GM19395 (cell line): ENCODE measurements at regions not wholly inside any gene's neighbourhood (a gene's known extent, or its start where the extent isn't known, plus 50 kb on each side); places are given as distances from the start of the nearest gene placed in this dataset.

Source experiments
- ATAC-seq: cut with Tn5 transposase; IDR thresholded peaks from one replicate; pipeline ENCODE4 v1.9.1; 2021; ENCODE audit warnings: mild to moderate bottlenecking, moderate library complexity; ENCODE audit not compliant: unreplicated experiment

GRCh38 chr2:147560810-147561535 is 283.9 kb upstream of the ACVR2A start:
- ATAC-seq, result no peak

GRCh38 chr2:147559070-147559725 is 285.6 kb upstream of the ACVR2A start:
- no peak for ATAC-seq

- ATAC-seq, result no peak
Measured at GRCh38 chr2:147558620-147559019, 286.2 kb upstream of the ACVR2A start.

- no peak for ATAC-seq
Measured at GRCh38 chr2:147554521-147555107, 290.2 kb upstream of the ACVR2A start.

- ATAC-seq, result no peak
Measured at GRCh38 chr2:147553775-147554271, 291.0 kb upstream of the ACVR2A start.

GRCh38 chr2:147550995-147551731 is 293.7 kb upstream of the ACVR2A start:
- no peak for ATAC-seq

GRCh38 chr2:147549054-147549453 is 295.8 kb upstream of the ACVR2A start:
- no peak for ATAC-seq

GRCh38 chr2:147548451-147548850 is 296.4 kb upstream of the ACVR2A start:
- ATAC-seq, result no peak

- no peak for ATAC-seq
Measured at GRCh38 chr2:147547440-147547839, 297.4 kb upstream of the ACVR2A start.

GRCh38 chr2:147546109-147546508 is 298.7 kb upstream of the ACVR2A start:
- no peak for ATAC-seq

- ATAC-seq, result no peak
Measured at GRCh38 chr2:147543056-147543455, 301.8 kb upstream of the ACVR2A start.

GRCh38 chr2:147542351-147542750 is 302.5 kb upstream of the ACVR2A start:
- ATAC-seq, result no peak

GRCh38 chr2:147541314-147541713 is 303.5 kb upstream of the ACVR2A start:
- ATAC-seq, result no peak

- ATAC-seq, result no peak
Measured at GRCh38 chr2:147538821-147539220, 306.0 kb upstream of the ACVR2A start.

- ATAC-seq, result no peak
Measured at GRCh38 chr2:147538088-147538487, 306.7 kb upstream of the ACVR2A start.

- no peak for ATAC-seq
Measured at GRCh38 chr2:147531269-147531668, 313.6 kb upstream of the ACVR2A start.

GRCh38 chr2:147530033-147530432 is 314.8 kb upstream of the ACVR2A start:
- no peak for ATAC-seq

- no peak for ATAC-seq
Measured at GRCh38 chr2:147525819-147526489, 318.9 kb upstream of the ACVR2A start.

GRCh38 chr2:147524912-147525311 is 319.9 kb upstream of the ACVR2A start:
- ATAC-seq, result no peak

- ATAC-seq, result no peak
Measured at GRCh38 chr2:147523415-147523814, 321.4 kb upstream of the ACVR2A start.

GRCh38 chr2:147521936-147522335 is 322.9 kb upstream of the ACVR2A start:
- no peak for ATAC-seq
